ENCODE measurements at regions not wholly inside any gene's neighbourhood (a gene's known extent, or its start where the extent isn't known, plus 50 kb on each side); places are given as distances from the start of the nearest gene placed in this dataset.

DNA sequence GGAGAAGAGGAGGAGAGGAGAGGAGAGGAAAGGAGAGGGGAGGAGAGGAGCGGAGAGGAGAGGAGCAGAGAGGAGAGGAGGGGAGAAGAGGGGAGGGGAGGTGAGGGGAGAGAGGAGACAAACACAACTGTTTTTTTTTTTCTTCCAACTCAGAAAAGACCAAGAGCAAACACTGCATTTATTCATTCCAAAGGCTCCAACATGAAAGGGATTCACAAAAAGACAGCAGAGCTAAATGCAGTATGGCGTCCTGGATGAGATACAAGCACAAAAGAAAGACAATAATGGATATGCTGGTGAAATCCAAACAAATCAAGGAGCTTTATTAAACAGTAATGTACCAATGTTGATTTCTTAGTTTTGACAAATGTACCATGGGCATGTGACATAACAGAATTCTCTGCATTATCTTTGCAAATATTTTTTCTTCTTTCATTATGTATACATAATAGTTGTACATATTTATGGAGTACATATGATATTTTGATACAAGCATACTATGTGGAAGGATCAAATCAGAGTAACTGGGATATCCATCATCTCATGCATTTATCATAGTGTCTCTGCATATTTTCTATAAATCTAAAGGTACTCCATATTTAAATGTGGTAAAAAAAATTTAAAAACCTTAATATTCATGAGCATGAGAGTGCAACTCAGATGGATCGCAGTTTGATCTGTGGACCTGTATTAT, 204.6 kb downstream of the CBLN4 start:
- H3K4me1 Mint-ChIP-seq = no peaks in the 10 kb centered on the region

DNA sequence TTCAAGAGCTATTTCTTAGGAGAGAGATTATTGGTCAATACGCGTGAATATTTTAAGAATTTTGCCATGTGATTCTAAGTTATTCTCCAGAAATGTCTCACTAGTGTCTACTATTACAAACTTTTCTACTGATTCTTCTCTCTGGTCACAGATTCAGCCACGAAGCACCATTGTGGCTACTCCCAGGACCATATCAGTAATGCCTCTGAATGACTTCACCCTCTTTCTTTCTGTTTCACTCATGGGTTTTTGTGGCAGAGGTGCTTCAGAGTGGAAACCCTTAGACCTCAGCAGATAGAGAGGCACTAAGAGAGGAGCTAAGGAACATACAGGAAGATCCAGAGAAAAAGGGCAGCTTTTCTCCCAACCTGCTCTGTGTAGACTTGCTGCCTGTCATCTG, 211.3 kb downstream of the CBLN4 start:
- Histone ChIP-seq H3K4me3 (no peak overlapping the region), H3K36me3 (ENCODE audit: insufficient read depth) (peaks cover 20% of the 10 kb centered on the region), H3K9me2 (ENCODE audit: insufficient read depth) (no peaks in the 10 kb centered on the region), H2AFZ (no peak overlapping the region), H3K27me3 (ENCODE audit: insufficient read depth) (no peaks in the 10 kb centered on the region), H3F3A (replicated peaks; ENCODE audit: low read depth) (no peaks in the 10 kb centered on the region), H3K4me1 (ENCODE audit: insufficient read depth) (no peaks in the 10 kb centered on the region), H3K79me2 (replicated peaks; ENCODE audit: insufficient read depth) (no peaks in the 10 kb centered on the region), H3K27ac (ENCODE audit: low read depth) (no peak overlapping the region), H3K4me2 (no peak overlapping the region), H4K20me1 (replicated peaks; ENCODE audit: insufficient read depth) (no peaks in the 10 kb centered on the region)
- Mint-ChIP-seq H3K4me3 (no peak overlapping the region), H3K4me1 (no peaks in the 10 kb centered on the region), H3K36me3 (ENCODE audit: low read depth) (peaks cover 46% of the 10 kb centered on the region), H3K9me3 (peaks cover 97% of the 10 kb centered on the region), H3K27me3 (ENCODE audit: insufficient read depth, low read depth, poor library complexity) (peaks cover 3% of the 10 kb centered on the region), H3K27ac (no peak overlapping the region)
- ATAC-seq (no peak), DNase-seq (ENCODE audit: low spot score) (no peak)
- TF ChIP-seq, protein P1, sequence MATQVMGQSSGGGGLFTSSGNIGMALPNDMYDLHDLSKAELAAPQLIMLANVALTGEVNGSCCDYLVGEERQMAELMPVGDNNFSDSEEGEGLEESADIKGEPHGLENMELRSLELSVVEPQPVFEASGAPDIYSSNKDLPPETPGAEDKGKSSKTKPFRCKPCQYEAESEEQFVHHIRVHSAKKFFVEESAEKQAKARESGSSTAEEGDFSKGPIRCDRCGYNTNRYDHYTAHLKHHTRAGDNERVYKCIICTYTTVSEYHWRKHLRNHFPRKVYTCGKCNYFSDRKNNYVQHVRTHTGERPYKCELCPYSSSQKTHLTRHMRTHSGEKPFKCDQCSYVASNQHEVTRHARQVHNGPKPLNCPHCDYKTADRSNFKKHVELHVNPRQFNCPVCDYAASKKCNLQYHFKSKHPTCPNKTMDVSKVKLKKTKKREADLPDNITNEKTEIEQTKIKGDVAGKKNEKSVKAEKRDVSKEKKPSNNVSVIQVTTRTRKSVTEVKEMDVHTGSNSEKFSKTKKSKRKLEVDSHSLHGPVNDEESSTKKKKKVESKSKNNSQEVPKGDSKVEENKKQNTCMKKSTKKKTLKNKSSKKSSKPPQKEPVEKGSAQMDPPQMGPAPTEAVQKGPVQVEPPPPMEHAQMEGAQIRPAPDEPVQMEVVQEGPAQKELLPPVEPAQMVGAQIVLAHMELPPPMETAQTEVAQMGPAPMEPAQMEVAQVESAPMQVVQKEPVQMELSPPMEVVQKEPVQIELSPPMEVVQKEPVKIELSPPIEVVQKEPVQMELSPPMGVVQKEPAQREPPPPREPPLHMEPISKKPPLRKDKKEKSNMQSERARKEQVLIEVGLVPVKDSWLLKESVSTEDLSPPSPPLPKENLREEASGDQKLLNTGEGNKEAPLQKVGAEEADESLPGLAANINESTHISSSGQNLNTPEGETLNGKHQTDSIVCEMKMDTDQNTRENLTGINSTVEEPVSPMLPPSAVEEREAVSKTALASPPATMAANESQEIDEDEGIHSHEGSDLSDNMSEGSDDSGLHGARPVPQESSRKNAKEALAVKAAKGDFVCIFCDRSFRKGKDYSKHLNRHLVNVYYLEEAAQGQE (IDR thresholded peaks at IDR 0.05; ENCODE audit: unreplicated experiment) = no peak
- TF ChIP-seq, protein P2, sequence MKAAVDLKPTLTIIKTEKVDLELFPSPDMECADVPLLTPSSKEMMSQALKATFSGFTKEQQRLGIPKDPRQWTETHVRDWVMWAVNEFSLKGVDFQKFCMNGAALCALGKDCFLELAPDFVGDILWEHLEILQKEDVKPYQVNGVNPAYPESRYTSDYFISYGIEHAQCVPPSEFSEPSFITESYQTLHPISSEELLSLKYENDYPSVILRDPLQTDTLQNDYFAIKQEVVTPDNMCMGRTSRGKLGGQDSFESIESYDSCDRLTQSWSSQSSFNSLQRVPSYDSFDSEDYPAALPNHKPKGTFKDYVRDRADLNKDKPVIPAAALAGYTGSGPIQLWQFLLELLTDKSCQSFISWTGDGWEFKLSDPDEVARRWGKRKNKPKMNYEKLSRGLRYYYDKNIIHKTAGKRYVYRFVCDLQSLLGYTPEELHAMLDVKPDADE (IDR thresholded peaks at IDR 0.05) = no peak
- no peak for TF ChIP-seq ZNF114 (CRISPR knock-in tag; IDR thresholded peaks at IDR 0.05)
- TF ChIP-seq ZNF331 (CRISPR knock-in tag; IDR thresholded peaks at IDR 0.05; ENCODE audit: low read depth) = no peak
- no peak for TF ChIP-seq EZH2phosphoT487 (IDR thresholded peaks at IDR 0.05; ENCODE audit: unreplicated experiment)
- no peak for TF ChIP-seq STAT1 (IDR thresholded peaks at IDR 0.05; ENCODE audit: unreplicated experiment)
- TF ChIP-seq JUNB (IDR thresholded peaks at IDR 0.05; ENCODE audit: unreplicated experiment) = no peak
- no peak for TF ChIP-seq NANOG (IDR thresholded peaks at IDR 0.05; ENCODE audit: borderline replicate concordance)
- TF ChIP-seq, protein P3, sequence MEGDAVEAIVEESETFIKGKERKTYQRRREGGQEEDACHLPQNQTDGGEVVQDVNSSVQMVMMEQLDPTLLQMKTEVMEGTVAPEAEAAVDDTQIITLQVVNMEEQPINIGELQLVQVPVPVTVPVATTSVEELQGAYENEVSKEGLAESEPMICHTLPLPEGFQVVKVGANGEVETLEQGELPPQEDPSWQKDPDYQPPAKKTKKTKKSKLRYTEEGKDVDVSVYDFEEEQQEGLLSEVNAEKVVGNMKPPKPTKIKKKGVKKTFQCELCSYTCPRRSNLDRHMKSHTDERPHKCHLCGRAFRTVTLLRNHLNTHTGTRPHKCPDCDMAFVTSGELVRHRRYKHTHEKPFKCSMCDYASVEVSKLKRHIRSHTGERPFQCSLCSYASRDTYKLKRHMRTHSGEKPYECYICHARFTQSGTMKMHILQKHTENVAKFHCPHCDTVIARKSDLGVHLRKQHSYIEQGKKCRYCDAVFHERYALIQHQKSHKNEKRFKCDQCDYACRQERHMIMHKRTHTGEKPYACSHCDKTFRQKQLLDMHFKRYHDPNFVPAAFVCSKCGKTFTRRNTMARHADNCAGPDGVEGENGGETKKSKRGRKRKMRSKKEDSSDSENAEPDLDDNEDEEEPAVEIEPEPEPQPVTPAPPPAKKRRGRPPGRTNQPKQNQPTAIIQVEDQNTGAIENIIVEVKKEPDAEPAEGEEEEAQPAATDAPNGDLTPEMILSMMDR (conservative IDR thresholded peaks at IDR 0.05; ENCODE audit: low read depth in 2 of 2) = no peak
- TF ChIP-seq POLR2AphosphoS5 (IDR thresholded peaks at IDR 0.05; ENCODE audit: low read depth) = no peak

More for the DNA sequence above, 204.6 kb downstream of the CBLN4 start:
- Histone ChIP-seq H3F3A (replicated peaks; ENCODE audit: low read depth) (no peaks in the 10 kb centered on the region), H3K4me1 (ENCODE audit: insufficient read depth) (no peaks in the 10 kb centered on the region), H3K4me3 (no peak overlapping the region), H3K9me2 (ENCODE audit: insufficient read depth) (no peaks in the 10 kb centered on the region), H4K20me1 (replicated peaks; ENCODE audit: insufficient read depth) (no peaks in the 10 kb centered on the region), H3K79me2 (replicated peaks; ENCODE audit: insufficient read depth) (no peaks in the 10 kb centered on the region), H3K36me3 (ENCODE audit: insufficient read depth) (no peaks in the 10 kb centered on the region; the same call in 1 of the 2 replicates), H3K4me2 (no peak overlapping the region), H3K27me3 (ENCODE audit: insufficient read depth) (no peaks in the 10 kb centered on the region), H3K27ac (ENCODE audit: low read depth) (no peak overlapping the region), H2AFZ (no peak overlapping the region)
- no peak overlapping the region for H3K4me3 Mint-ChIP-seq
- no peak for TF ChIP-seq EZH2phosphoT487 (IDR thresholded peaks at IDR 0.05; ENCODE audit: unreplicated experiment)
- TF ChIP-seq NANOG (IDR thresholded peaks at IDR 0.05; ENCODE audit: borderline replicate concordance) = no peak
- TF ChIP-seq ZNF114 (CRISPR knock-in tag; IDR thresholded peaks at IDR 0.05) = no peak
- peaks cover 2% of the 10 kb centered on the region for H3K27me3 Mint-ChIP-seq (ENCODE audit: insufficient read depth, low read depth, poor library complexity)
- peaks cover 42% of the 10 kb centered on the region; the same call in 2 of the 3 replicates for H3K36me3 Mint-ChIP-seq (ENCODE audit: low read depth)
- H3K27ac Mint-ChIP-seq = no peak overlapping the region
- peaks cover 100% of the 10 kb centered on the region for H3K9me3 Mint-ChIP-seq
- no peak for DNase-seq (ENCODE audit: low spot score)
- ATAC-seq = no peak

Data from GM23338 (cell line).